HG02759 (cell line): ENCODE measurements at regions not wholly inside any gene's neighbourhood (a gene's known extent, or its start where the extent isn't known, plus 50 kb on each side); places are given as distances from the start of the nearest gene placed in this dataset.

Source experiments
- ATAC-seq: cut with Tn5 transposase; IDR thresholded peaks from one replicate; pipeline ENCODE4 v1.9.1; 2021; ENCODE audit warnings: mild to moderate bottlenecking, moderate library complexity; ENCODE audit not compliant: unreplicated experiment

DNA sequence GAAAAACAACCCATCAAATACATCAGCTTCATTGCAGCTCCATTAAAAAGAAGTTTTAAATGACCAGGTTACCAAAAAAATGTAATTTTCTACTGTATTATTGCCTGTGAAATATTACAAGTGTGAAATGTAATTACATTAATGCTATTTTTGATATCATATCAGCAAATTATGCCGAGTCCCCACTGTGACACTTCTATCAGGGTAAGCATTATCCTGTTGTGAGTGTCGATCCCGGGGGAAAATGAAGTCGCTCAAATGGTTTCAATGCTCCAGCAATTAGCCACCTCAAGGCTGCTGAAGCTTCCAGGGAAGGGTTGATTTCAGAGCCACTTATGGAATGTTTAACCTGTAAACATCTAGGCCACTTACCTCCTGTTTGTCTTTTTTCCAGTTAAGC is 70.4 kb downstream of the RCN1 start:
- no peak for ATAC-seq

DNA sequence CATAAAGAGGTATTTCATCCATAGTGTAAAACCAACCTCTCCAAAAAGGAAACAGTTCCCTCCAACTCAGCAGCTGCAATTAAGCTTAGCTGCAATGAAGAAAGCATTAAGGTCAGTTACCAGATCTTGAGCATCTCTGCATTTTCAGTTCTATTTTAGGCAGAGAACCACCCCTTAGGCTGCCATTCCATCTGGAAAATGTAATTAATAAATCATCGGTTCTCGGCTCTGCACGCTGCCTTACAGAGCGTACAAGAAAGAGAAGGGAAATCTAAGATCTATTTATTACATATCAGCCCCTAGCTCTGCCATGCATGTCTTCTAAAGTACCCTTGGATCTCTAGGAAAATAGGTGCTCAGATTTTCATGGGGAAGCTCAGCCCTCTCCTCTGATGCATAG is 71.5 kb downstream of the RCN1 start:
- ATAC-seq, result no peak

DNA sequence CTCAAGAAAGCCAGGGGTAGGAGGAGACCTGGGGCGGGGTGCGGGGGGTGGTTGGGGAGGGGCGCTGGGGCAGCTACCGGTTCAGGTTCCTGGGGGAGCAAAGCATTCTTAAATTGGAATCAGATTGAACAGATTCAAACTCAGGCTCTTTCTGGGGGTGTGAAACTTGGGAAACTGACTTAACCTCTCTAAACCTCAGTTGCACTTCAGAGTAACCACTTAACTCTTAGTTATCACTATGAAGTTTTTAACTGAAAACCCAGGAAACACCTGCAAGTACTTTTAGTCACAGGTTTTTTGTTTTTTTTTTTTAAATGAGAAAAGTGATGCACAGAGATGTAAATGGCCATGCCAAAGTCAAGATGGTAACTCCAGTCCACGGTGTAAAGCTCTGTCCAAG is 72.0 kb downstream of the RCN1 start:
- no peak for ATAC-seq

DNA sequence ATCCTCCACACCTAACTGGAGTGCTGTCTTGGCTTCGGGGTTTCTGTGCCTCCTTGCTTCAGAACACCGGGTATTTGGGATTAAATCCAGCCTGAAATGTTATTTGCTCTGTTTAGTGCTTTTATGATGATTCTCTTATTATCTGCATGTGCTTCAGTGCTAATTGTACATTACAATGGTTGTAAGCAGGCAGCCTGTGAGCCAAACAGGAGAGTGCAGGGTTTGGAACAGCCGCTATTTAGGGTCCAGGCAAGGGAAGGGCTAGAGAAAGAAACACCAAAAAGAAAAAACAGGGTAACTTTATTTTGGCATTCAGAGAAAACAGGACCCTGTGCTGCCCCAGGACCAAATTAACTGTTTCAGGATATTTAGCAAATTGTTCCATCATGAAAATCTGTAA is 72.7 kb downstream of the RCN1 start:
- no peak for ATAC-seq

DNA sequence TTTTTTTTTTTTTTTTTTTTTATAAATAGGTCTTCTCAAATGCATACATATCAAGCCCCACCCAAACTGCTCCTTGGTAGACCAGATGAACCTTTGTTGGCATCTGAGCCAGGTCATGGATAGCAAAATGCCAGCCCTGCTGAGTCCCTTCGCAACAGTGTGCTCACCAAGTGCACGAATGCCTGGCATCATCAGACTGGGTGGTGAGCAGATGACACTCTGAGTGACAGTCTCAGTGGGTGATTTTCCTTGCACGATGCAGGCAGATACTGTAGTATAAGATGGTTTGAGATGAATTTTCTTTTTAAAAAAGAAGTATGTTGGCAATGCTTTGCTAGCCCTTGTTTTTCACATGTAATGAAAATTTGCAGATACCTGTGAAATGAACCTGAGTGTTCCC is 74.0 kb downstream of the RCN1 start:
- no peak for ATAC-seq

DNA sequence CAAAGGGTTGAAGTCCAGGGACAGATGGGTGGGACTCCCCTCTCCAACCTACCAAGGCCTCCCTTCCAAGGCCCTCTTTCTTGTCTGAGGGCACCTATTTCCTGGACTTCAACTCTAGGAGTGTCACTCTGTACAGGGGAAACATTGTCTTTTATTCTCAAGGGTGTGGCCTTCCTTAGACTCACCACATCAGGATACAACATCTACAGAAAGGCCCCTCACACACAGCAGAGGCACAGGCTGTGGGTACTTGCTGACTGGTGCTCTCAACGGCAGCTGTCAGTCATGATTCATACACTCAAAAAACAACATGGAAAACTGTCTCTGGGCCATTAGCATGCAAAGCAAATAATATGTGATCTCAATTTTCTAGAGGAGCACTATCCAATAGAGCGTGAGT is 78.0 kb downstream of the RCN1 start:
- ATAC-seq, result no peak

DNA sequence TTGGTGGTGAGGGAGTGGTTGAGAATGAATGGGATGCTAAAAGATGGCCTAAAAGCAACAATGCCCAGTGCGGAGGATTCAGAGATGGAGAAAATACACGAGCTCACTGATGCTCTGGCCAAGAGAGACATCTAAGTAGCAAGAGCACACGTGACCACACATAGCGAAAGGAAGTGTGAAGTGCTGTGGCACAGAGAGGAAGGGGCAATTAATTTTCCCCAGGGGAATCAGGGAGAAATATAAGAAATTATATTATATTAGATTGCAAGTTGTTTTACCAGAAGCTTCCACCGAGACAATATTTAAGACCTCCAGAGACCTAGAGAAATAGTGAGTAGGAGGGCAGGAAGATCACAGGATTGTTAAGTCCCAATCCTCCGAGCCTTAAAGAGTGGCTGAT is 80.6 kb downstream of the RCN1 start:
- ATAC-seq, result no peak

DNA sequence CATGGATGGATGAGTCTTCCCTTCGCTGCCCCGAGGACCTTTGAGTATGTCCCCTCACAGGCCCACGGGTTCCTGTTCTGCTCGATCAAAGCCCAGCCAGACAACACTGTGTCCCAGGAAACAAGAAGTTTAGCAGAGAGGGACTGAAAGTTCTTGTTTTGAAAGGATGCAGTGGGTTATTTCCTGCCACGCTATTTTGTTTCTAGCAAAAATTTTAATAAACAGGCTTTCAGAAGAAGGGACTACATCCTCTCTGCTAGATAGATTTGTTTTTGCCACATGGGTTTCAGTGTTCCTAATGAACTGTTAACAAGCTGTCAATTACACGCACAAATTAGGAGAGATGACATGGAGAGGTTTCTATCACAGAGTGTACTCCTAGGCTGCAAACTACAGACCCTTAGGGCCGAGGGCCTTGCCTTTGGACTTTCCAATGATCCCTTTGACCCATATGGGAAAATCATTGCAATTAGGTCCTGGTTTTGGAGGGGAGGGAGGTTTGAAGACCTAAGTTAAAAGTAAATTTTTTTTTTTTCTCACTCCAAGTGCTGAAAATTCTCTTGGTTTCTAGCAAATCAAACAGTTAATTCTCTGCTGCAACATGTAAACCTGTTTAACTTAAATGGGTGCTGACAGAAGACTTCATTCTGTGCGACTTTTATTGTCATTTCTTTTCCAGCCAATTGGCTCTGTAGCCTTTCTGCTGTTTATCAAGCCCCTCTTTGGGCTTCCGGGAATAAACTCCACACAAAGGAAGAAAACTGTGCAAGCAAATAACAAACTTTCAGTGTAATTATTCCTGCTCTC is 81.4 kb downstream of the RCN1 start:
- ATAC-seq, result no peak

DNA sequence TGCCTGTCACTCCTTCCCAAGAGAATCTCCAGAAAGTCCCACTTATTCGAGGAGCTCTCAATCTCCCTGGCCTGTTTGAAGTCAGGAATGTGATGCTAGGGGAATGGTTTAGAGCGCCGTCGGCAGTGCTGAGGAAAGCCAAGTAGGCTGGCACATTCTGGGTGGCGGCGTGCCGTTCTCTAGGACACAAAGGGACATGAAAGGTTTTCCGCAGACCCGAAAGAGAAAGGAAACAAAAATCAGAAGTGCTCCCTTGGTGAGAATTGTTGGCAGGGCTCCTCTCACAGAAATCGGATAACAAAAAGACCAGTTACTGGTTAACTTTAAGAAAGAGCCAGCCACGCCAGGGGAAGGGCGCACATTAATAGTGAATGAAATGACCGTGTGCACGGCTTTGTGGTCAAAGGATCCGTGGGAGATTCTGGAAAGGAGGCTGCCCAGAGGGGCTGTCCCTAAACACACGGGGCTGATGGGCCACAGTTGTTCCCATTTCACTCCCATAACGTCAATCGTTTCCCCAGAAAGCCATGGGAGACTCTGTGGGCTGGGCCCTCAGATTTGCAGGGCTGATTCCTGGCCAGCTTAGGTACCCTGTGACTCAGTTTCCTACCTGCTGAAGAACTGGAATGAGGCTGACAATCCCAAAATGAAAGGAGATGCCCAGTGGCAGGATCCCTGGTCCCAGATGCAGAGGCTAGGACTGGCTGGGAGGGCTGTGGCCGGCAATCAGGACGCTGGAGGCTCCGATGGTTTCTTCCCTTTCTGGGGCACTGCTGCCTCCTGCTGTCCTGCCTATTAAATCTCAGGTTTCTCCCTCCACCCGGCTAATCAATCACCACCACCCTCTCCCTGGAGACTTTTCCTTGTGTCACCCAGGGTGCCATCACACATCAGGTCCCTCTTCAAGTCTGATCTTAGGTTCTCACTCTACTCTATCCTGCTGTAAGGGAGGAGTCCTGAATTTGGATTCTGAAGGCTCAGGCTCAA is 82.3 kb downstream of the RCN1 start:
- peak; percentile 82 for ATAC-seq

DNA sequence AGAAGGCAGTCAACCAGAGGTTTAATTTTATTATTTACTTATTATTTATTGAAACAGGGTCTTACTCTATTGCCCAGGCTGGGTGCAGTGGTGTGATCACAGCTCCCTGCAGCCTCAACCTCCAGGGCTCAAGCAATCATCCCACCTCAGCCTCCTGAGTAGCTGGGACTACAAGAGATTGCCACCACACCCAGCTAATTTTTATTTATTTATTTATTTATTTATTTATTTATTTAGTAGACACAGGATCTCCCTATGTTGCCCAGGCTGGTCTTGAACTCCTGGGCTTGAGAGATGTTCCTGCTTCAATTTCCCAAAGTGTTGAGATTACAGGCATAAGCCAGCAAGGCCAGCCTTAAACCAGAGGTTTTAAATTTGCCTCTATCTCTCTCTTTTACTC is 83.1 kb downstream of the RCN1 start:
- no peak for ATAC-seq

DNA sequence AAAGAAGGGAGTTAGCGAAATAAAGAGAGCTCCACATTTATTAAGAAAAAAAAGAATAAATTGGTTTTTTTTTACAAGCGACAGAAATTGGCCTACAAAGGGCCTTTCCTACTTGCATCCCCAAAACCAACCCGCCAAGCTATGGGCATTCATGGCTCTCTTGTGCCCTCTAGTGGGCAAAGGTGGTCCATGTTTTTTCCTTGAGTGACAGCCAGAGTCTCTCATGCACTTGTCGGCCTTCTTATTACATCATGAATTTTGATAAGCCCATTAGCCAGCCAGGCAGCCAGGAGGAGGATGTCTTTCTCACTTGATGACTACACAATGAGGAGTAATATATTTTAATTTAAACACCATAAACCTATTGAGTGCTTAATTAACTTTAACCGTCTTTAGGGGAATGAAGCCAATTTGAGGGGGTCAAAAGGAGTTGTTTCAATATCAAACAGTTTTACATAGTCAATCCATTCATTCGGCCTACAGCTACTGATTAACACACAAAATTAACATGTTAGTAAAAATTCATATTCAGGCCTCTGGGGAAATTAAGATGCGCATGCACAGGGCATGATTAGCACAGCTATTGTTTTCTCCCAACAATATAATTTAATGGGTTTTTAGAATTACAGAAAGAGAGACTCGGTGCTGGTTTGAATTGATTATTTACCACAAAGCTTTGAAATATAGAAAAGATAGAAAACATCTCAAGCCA is 85.5 kb downstream of the RCN1 start:
- peak; percentile 75 for ATAC-seq

DNA sequence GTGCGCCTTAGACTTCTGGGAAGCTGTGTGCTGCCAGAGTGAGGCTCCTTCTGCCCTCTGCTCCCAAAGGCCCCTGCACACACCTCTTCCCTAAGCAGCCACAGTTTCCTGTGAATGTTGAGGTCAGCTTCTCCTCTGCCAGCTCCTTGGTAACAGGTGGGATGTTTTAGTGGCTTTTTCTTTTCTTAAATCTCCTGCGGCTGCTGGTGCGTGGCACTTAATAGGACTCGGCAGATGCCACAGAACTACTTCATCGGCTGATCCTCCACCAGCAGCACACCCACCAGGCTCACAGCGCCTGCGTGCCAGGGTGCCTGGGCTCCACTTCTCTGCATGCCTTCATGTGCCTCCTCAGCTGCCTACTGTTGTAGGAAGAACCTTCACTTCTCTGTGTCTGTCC is 87.8 kb downstream of the RCN1 start:
- no peak for ATAC-seq

DNA sequence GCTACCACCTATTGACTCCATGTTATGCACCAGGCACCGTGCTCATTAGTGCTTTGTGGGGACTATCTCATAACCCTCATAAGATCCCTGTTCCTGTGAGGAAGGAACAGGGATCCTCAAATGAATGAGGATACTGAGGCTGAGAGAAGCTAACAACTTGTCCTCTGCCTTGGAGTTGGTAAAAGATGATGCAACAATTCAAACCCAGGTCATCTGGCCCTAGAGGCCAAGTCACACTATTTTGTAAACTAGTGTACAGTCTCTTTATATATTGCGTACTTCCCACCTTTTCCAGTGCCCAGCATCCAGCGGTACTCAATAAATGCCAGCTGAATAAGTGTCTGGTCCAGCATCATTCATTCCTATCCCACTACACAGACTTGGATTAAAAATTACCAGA is 92.6 kb downstream of the RCN1 start:
- no peak for ATAC-seq

DNA sequence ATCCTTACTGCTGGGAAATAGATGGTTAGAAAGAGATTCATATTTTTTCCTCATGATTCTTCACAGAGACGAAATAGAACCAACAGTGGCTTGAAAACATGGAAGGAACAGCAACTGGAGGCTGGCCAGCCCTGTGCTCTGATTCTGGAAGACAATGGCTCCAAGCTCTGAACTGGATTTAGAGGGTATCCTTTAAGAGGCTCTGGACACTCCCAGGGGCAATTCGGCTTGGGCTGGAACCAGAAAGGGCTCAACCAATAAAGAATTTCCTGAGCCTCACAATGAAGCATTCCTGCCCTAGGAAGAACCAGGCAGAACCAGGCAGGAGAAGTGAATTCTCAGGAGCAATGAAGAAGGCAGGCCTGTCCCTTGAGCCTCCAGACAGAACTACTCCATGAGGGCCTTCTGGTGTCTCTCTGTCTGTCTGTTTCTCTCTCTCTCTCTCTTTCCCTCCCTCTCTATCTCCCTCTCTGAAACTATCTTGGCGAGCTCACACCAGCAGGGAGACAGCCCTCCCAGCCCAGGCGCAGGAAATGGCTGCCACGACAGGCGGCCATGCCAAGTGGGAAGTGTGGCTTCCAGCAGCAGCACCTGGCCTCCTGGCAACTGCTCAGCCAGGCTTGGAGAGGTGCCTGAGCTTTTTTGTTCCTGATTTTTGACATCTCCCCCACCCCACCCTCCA is 93.3 kb downstream of the RCN1 start:
- ATAC-seq, result no peak

DNA sequence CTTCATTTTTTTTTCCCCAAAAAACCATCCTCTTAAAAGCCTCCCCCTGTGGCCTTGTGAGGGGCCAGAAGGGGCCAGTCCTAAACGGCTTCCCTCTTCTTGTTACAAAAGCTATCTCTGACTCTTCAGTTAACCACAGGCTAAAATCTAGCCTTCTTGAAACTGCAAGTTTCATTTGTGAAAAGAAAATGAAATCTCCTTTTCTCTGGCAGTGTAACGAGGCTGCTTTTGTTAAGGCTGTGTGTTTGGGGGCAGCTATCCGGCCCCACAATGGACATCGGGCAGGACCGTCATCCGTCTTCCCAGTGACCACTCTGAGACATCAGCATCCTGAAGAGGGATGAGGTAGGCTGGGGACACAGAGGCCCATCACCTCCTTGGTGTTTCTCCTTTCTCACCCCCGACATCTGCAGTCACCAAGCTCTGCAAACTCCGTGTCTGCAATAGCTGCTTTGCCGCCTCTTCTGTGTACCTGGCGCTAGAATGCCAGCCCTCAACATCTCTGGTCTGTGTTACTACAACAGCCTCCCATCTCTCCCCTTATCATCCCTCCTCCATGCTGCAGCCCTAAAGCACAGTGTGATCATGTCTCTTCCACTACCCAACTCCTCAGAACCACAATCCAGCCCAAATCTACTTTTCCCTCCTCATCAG is 94.0 kb downstream of the RCN1 start:
- no peak for ATAC-seq

DNA sequence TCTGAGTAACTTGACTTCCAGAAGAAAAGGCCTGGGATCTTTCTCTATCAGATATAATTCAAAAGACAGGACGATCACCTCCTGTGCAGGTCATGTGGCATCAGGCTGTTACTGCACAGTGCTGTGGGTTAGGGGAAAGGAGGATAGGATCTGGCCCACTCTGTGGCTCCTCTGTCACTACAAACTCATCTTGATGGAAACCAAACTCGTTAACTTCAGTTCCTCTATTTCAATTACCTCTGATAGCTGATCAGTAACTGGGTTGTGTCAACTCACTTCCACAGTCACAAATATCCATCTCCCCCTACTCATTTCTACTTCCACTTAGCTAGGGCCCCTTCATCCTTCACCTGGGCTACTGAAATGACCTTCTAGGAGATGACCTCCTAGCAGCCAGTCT is 95.2 kb downstream of the RCN1 start:
- no peak for ATAC-seq

DNA sequence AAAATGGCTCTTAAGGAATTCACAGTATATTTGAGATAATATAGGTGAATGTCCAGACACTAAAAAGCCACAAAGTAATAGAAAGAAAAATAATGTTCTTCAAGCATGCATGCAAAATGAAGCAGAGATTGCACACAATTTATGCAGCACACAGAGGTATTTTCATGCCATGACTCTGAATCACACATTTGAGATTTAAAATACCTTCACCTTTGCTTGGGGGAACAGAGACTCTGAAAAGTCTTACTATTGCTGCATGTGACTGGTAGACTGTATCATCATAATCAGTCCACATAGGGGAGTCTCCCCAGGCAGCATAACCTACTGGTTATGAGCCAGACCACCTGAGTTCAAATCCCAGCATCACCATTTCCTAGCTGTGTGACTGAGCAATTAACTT is 96.2 kb downstream of the RCN1 start:
- no peak for ATAC-seq

DNA sequence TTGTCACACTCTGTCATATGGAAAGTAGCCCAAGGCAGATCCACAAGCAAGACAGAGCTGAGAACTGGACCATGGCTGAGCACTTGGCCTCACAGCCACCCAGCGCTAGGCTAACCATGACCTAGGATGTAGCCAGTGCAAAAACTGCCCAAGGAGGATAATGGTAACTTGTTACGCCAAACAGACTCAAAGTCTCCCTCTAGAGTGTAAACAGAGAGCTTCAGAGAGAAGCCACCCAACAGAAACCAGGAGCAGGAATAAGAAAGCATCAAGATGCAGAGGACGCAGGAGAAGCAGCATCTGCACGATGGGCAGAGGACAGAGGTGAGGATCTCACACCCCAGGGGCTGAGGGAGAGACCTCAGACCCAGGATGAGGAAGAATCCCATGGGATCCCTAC is 97.9 kb downstream of the RCN1 start:
- no peak for ATAC-seq

DNA sequence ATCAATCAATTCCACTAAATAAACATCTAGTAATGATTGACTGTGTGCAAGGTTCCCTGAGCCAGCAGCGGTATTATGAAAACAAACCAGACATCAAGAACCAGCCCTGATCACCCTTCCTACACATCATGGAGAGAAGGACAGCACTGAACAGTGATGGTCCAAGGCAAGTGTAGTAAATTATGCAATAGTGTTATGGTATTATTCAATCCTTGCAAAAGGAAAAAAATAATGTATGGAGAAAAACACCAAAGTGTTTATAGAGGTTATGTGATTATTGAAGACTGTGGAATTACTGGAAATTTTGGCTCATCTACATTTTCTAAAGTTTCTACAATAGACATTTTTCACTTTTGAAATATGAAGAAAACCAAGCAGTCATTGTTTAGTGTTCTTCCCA is 105.3 kb downstream of the RCN1 start:
- no peak for ATAC-seq

DNA sequence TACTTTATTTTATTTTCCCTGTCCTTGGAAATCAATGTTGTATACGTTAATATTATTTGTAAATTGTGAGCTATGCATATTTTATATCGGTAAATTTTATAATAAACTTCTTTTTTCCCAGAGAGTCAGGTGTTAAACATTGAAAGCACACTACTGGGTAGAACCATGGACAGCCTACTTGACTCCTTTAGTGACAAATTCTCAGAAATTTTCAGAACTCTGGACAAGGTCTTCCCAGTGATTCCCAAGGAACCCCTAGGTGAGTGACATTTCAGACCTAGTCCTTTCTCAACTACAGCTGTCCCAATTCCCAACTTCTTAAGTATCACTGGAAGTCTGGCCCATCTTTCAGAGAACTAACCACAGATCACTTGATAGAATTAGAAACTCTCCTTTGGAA is 107.2 kb downstream of the RCN1 start:
- ATAC-seq, result no peak
